ENCODE measurements at regions not wholly inside any gene's neighbourhood (a gene's known extent, or its start where the extent isn't known, plus 50 kb on each side); places are given as distances from the start of the nearest gene placed in this dataset.

DNA sequence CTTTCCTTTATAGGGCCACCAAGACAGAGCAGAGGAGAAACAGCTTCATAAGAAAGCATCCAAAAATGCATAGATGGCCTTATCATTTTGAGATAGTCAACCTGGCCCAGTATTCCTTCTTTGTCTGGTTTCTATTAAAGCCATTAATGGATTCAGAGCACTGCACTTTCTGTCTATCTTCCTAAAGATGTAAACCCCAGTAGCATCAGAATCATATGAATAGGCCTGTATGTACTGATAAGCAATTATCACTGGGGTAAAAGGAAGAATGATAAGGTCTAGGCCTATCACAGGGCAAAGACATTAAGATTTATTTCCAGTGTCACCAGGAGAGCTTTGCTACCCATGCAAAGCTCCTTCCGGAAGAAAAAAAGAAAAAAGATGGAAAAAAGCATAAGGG is 432.5 kb upstream of the C9orf72 start:
- H3K9me3 ChIP-seq = no peaks in the 10 kb centered on the region
- H3K4me3 ChIP-seq = no peak overlapping the region
- no peak for DNase-seq
- H3K4me1 ChIP-seq = no peaks in the 10 kb centered on the region
- no peaks in the 10 kb centered on the region for H3K27me3 ChIP-seq
- H3K9ac ChIP-seq (ENCODE audit: low read depth in 2 of 2, low read length in 2 of 2) = no peak overlapping the region
- TF ChIP-seq, protein P1, sequence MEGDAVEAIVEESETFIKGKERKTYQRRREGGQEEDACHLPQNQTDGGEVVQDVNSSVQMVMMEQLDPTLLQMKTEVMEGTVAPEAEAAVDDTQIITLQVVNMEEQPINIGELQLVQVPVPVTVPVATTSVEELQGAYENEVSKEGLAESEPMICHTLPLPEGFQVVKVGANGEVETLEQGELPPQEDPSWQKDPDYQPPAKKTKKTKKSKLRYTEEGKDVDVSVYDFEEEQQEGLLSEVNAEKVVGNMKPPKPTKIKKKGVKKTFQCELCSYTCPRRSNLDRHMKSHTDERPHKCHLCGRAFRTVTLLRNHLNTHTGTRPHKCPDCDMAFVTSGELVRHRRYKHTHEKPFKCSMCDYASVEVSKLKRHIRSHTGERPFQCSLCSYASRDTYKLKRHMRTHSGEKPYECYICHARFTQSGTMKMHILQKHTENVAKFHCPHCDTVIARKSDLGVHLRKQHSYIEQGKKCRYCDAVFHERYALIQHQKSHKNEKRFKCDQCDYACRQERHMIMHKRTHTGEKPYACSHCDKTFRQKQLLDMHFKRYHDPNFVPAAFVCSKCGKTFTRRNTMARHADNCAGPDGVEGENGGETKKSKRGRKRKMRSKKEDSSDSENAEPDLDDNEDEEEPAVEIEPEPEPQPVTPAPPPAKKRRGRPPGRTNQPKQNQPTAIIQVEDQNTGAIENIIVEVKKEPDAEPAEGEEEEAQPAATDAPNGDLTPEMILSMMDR (IDR thresholded peaks at IDR 0.05) = no peak
- H3K36me3 ChIP-seq = no peaks in the 10 kb centered on the region
- intact Hi-C loops (cut with DNase I) = no loop called here
- H3K27ac ChIP-seq = no peak overlapping the region

DNA sequence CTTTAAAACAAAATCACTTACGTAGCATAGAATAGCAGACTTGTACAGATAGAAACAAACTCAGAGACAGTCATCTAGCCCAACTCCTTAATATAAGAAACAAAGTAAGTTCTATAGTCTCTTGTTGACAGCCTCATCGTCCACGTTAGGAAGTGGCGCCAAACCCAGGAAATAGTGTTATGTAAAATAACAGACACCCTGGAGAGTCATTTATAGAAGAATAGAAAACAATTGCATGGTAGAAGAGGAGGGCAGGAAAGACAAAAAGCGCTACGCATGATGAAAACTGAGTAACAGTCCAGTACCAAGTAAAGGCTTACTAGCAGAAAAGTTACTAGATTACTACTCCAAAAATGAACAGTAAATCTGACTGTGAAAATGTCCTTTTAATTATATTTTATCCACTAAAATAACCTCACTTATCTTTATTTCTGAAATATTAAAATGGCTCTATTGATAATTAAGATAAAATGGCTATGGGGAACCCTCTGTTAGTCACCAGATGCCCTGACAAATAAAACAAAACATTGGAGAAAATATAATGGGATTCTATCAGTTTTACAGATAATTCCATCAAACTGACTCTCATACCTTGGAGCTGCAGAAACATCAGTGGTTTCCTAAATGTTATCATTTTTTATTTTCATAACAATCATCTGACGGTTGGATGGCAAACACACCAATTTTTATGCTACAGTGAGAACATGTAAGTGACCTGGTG is 434.0 kb upstream of the C9orf72 start:
- no peak overlapping the region for H3K9ac ChIP-seq (ENCODE audit: low read depth in 2 of 2, low read length in 2 of 2)
- intact Hi-C loops (cut with DNase I) = no loop called here
- no peaks in the 10 kb centered on the region for H3K9me3 ChIP-seq
- H3K27ac ChIP-seq = no peak overlapping the region
- no peaks in the 10 kb centered on the region for H3K36me3 ChIP-seq
- TF ChIP-seq, protein P1 (IDR thresholded peaks at IDR 0.05) = no peak
- no peaks in the 10 kb centered on the region for H3K4me1 ChIP-seq
- no peak overlapping the region for H3K4me3 ChIP-seq
- H3K27me3 ChIP-seq = no peaks in the 10 kb centered on the region
- DNase-seq = no peak

DNA sequence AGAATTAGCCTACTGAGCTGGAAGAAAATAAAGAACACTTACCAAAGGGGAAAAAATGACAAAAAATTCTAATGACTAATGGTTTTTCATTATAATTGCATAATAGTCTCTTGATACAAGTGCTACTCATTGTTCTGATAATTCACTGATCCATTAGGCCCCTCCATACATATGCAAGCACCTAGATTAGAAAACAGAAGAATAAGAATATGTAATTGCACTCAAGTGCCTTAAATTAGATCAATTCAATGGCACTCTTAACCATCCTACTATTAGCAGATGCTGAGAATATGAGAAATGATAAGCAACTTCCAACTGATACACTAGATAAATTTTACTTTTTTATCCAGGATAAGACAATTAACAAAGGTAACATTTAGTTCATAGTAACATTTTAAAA is 440.9 kb upstream of the C9orf72 start:
- H3K4me1 ChIP-seq = no peaks in the 10 kb centered on the region
- no peaks in the 10 kb centered on the region for H3K9me3 ChIP-seq
- no peak overlapping the region for H3K4me3 ChIP-seq
- H3K27me3 ChIP-seq = no peaks in the 10 kb centered on the region
- no peaks in the 10 kb centered on the region for H3K36me3 ChIP-seq
- TF ChIP-seq, protein P1 (IDR thresholded peaks at IDR 0.05) = no peak
- no peak for DNase-seq
- intact Hi-C loops (cut with DNase I) = no loop called here
- H3K9ac ChIP-seq (ENCODE audit: low read depth in 2 of 2, low read length in 2 of 2) = no peak overlapping the region
- no peak overlapping the region for H3K27ac ChIP-seq

DNA sequence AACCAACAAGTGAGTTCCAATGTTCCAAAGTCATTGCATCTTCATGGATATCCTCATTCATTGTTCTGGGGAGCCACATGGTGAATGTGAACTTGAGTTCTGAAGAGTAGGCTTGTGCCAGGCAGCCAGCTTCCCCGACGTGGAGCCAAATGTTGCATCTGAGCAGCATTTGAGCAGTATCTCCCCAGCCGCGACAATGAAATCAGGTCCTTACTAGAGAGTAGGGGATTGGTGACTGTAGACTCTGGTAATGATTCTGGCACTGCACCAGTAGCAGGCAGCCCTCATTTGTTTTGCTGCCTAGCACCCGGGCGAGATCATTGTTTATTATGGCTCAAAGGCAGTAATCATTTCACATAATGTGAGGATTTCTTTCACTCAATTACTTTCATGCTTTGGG is 451.4 kb upstream of the C9orf72 start:
- no peaks in the 10 kb centered on the region for H3K9me3 ChIP-seq
- H3K27me3 ChIP-seq = no peaks in the 10 kb centered on the region
- no peaks in the 10 kb centered on the region for H3K4me1 ChIP-seq
- TF ChIP-seq, protein P1 (IDR thresholded peaks at IDR 0.05) = no peak
- H3K9ac ChIP-seq (ENCODE audit: low read depth in 2 of 2, low read length in 2 of 2) = no peak overlapping the region
- intact Hi-C loops (cut with DNase I) = no loop called here
- H3K36me3 ChIP-seq = no peaks in the 10 kb centered on the region
- no peak for DNase-seq
- H3K27ac ChIP-seq = no peak overlapping the region
- H3K4me3 ChIP-seq = no peak overlapping the region

DNA sequence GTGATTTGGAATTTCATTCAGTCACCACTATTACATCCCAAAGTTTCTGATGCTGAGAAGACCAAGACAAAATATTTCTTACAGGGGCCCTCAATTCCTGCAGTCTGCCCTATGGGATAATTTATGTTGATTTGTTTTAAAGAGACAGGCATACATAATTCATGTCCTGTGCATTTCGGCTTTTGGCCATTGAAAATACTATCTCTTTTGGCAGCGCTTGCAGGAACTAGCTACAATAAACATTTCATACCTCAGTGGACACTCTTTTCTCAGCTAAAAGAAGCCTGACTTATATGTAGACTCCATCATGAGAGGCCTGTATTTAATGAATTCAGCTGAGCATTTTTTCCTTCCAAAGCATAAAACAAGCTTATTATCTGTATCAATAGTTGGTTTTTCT is 451.9 kb upstream of the C9orf72 start:
- H3K4me1 ChIP-seq = no peaks in the 10 kb centered on the region
- no peaks in the 10 kb centered on the region for H3K27me3 ChIP-seq
- intact Hi-C loops (cut with DNase I) = no loop called here
- H3K4me3 ChIP-seq = no peak overlapping the region
- H3K9ac ChIP-seq (ENCODE audit: low read depth in 2 of 2, low read length in 2 of 2) = no peak overlapping the region
- H3K9me3 ChIP-seq = no peaks in the 10 kb centered on the region
- H3K27ac ChIP-seq = no peak overlapping the region
- TF ChIP-seq, protein P1 (IDR thresholded peaks at IDR 0.05) = no peak
- no peak for DNase-seq
- no peaks in the 10 kb centered on the region for H3K36me3 ChIP-seq
